ENCODE measurements at regions not wholly inside any gene's neighbourhood (a gene's known extent, or its start where the extent isn't known, plus 50 kb on each side); places are given as distances from the start of the nearest gene placed in this dataset.

GRCh38 chr10:44326474-44327030 is 58.3 kb downstream of the CXCL12 start:
- no peak for TF ChIP-seq EZH2 (IDR thresholded peaks at IDR 0.05; ENCODE audit: low read length)
- TF ChIP-seq CTCF (optimal IDR thresholded peaks at IDR 0.05 in 1 of 3, IDR thresholded peaks at IDR 0.05 in 1 of 3, conservative IDR thresholded peaks at IDR 0.05 in 1 of 3; ENCODE audit: extremely low read depth in 1 of 3, insufficient read depth in 2 of 3, low read length in 3 of 3): no peak
